Smooth muscle cell (in vitro differentiated cells): ENCODE measurements at regions not wholly inside any gene's neighbourhood (a gene's known extent, or its start where the extent isn't known, plus 50 kb on each side); places are given as distances from the start of the nearest gene placed in this dataset.
"Not testable (repeated sequence)": the region's sequence is repeated elsewhere in the genome, so short reads cannot be mapped to it uniquely, and the experiment has no call there.

Experiments used
- DNase-seq: peaks from one replicate; lab custom pipeline; 2025; ENCODE audit not compliant: unreplicated experiment; lab: John Stamatoyannopoulos, UW
- H2AFZ ChIP-seq: fragments of 200-600 bp; sonication (generic); 2 replicates; pipeline ENCODE4 v1.6.0; 2016; ENCODE audit warnings: antibody characterized with exemption, low read depth, mild to moderate bottlenecking
- H3F3A ChIP-seq: fragments of 200-600 bp; sonication (generic); 2 replicates; pipeline ENCODE4 v1.6.0; 2017; ENCODE audit warnings: antibody characterized with exemption, low read depth
- H3K27ac ChIP-seq: fragments of 200-600 bp; sonication (generic); 2 replicates; pipeline ENCODE4 v1.5.1; 2016; ENCODE audit warnings: low read depth, mild to moderate bottlenecking
- H3K27me3 ChIP-seq: fragments of 200-600 bp; sonication (generic); 2 replicates; pipeline ENCODE4 v1.6.1; 2016; ENCODE audit warnings: low read depth, mild to moderate bottlenecking
- H3K36me3 ChIP-seq: fragments of 200-600 bp; sonication (generic); 2 replicates; pipeline ENCODE4 v1.5.1; 2016; ENCODE audit warnings: low read depth
- H3K4me1 ChIP-seq: fragments of 200-600 bp; sonication (generic); 2 replicates; pipeline ENCODE4 v1.5.1; 2016; ENCODE audit warnings: low read depth
- H3K4me2 ChIP-seq: fragments of 200-600 bp; sonication (generic); 2 replicates; pipeline ENCODE4 v1.6.0; 2016; ENCODE audit warnings: mild to moderate bottlenecking
- H3K4me3 ChIP-seq: fragments of 200-600 bp; sonication (generic); 2 replicates; pipeline ENCODE4 v1.5.1; 2016; ENCODE audit warnings: mild to moderate bottlenecking
- H3K79me2 ChIP-seq: fragments of 200-600 bp; sonication (generic); 2 replicates; pipeline ENCODE4 v1.6.0; 2016; ENCODE audit warnings: low read depth, mild to moderate bottlenecking
- H3K9ac ChIP-seq: fragments of 200-600 bp; sonication (generic); 2 replicates; pipeline ENCODE4 v1.6.0; 2016; ENCODE audit warnings: low read depth
- H3K9me3 ChIP-seq: fragments of 200-600 bp; sonication (generic); replicated peaks from 2 replicates; pipeline ENCODE4 v1.5.1; 2016; ENCODE audit warnings: low read depth
- H4K20me1 ChIP-seq: fragments of 200-600 bp; sonication (generic); 2 replicates; pipeline ENCODE4 v1.6.0; 2016; ENCODE audit warnings: low read depth
- CTCF ChIP-seq: fragments of 200-600 bp; sonication (generic); IDR thresholded peaks from 2 replicates; pipeline ENCODE4 v1.5.1; 2017; ENCODE audit warnings: borderline replicate concordance, mild to moderate bottlenecking, antibody characterized with exemption; ENCODE audit not compliant: insufficient read depth, poor library complexity, severe bottlenecking
- WGBS: methylation state at CpG from one replicate; pipeline ENCODE4 v1.1.7; 2016; ENCODE audit warnings: low lambda C conversion rate; 5-methylcytosine and 5-hydroxymethylcytosine counted together

GRCh38 chr4:12022409-12022808 is 593.7 kb upstream of the HS3ST1 start:
- H3F3A ChIP-seq = no peaks in the 10 kb centered on the region
- no peak overlapping the region for H3K4me2 ChIP-seq
- H3K27me3 ChIP-seq = peaks cover 5% of the 10 kb centered on the region
- no peaks in the 10 kb centered on the region for H3K9me3 ChIP-seq
- H2AFZ ChIP-seq = no peak overlapping the region
- H3K9ac ChIP-seq = no peak overlapping the region
- no peak for TF ChIP-seq CTCF
- 95% methylated on average over 2 of the region's 2 CpGs for WGBS
- no peaks in the 10 kb centered on the region for H4K20me1 ChIP-seq
- H3K27ac ChIP-seq = no peak overlapping the region
- no peaks in the 10 kb centered on the region for H3K36me3 ChIP-seq
- H3K79me2 ChIP-seq = no peaks in the 10 kb centered on the region
- no peak for DNase-seq
- no peak overlapping the region for H3K4me3 ChIP-seq
- no peaks in the 10 kb centered on the region for H3K4me1 ChIP-seq

- Histone ChIP-seq H3K27me3 (no peaks in the 10 kb centered on the region), H3K27ac (no peak overlapping the region), H2AFZ (no peak overlapping the region), H3F3A (no peaks in the 10 kb centered on the region), H3K4me3 (no peak overlapping the region), H3K9me3 (peaks cover 7% of the 10 kb centered on the region), H3K9ac (no peak overlapping the region), H3K4me2 (no peak overlapping the region), H4K20me1 (no peaks in the 10 kb centered on the region), H3K79me2 (no peaks in the 10 kb centered on the region), H3K36me3 (no peaks in the 10 kb centered on the region), H3K4me1 (no peaks in the 10 kb centered on the region)
- WGBS = 85% methylated on average over 1 of the region's 1 CpG
- no peak for DNase-seq
- no peak for TF ChIP-seq CTCF
Measured at GRCh38 chr4:12016729-12017128, 588.0 kb upstream of the HS3ST1 start.

- H3K4me2 ChIP-seq = no peak overlapping the region
- no peaks in the 10 kb centered on the region for H3K9me3 ChIP-seq
- H4K20me1 ChIP-seq = no peaks in the 10 kb centered on the region
- H3K9ac ChIP-seq = no peak overlapping the region
- no peaks in the 10 kb centered on the region for H3K4me1 ChIP-seq
- no peak overlapping the region for H3K27ac ChIP-seq
- no peak for DNase-seq
- no peak overlapping the region for H2AFZ ChIP-seq
- H3K79me2 ChIP-seq = no peaks in the 10 kb centered on the region
- H3K27me3 ChIP-seq = no peaks in the 10 kb centered on the region
- H3K36me3 ChIP-seq = no peaks in the 10 kb centered on the region
- no peak overlapping the region for H3K4me3 ChIP-seq
- no peaks in the 10 kb centered on the region for H3F3A ChIP-seq
- TF ChIP-seq CTCF = no peak
Measured at GRCh38 chr4:12005471-12005870, 576.8 kb upstream of the HS3ST1 start.

- not testable (repeated sequence) for H3K9ac ChIP-seq
- WGBS = 91% methylated on average over 5 of the region's 5 CpGs
Measured at GRCh38 chr4:11996581-11996980, 567.9 kb upstream of the HS3ST1 start.

More at GRCh38 chr4:11996581-11996980, 567.9 kb upstream of the HS3ST1 start:
- H3K4me3 ChIP-seq, H4K20me1 ChIP-seq, H3K36me3 ChIP-seq, H3K27ac ChIP-seq, DNase-seq, H2AFZ ChIP-seq, H3K9me3 ChIP-seq, H3K79me2 ChIP-seq, H3K4me2 ChIP-seq, H3K27me3 ChIP-seq, H3F3A ChIP-seq, H3K4me1 ChIP-seq: not testable (repeated sequence)
